H1 (cell line): ENCODE measurements at regions not wholly inside any gene's neighbourhood (a gene's known extent, or its start where the extent isn't known, plus 50 kb on each side); places are given as distances from the start of the nearest gene placed in this dataset.

ENCODE experiments used
- CTCF ChIA-PET: fragments of 300-600 bp; sonication (Branson Sonifier 250); formaldehyde crosslinking; loops from one replicate; lab custom pipeline; 2021; ENCODE audit not compliant: partially characterized antibody; lab: Charles Lee
- POLR2A ChIA-PET: fragments of 300-600 bp; sonication (Branson Sonifier 250); formaldehyde crosslinking; loops from one replicate; lab custom pipeline; 2021; ENCODE audit warnings: inconsistent platforms; ENCODE audit not compliant: partially characterized antibody; lab: Charles Lee
- DNase-seq, 2 experiments: peaks; one replicate each; pipeline versions ENCODE4 v3.0.0 to v3.0.0-alpha.2; 2010 to 2022; ENCODE audit warnings: low spot score in 2 of 2, low read depth in 1 of 2, mixed read lengths in 1 of 2
- FAIRE-seq: peaks from 2 replicates; lab custom pipeline; 2011; peaks lifted over from hg19 to GRCh38; lab: Jason Lieb, UNC
- H2AFZ ChIP-seq: 2 replicates; pipeline ENCODE4 v1.8.1; 2012; ENCODE audit warnings: low read length, inconsistent platforms
- H2AK5ac ChIP-seq: 2 replicates; pipeline ENCODE4 v1.6.1; 2013; ENCODE audit warnings: low read depth, low read length
- H2BK120ac ChIP-seq: replicated peaks from 2 replicates; pipeline ENCODE3; 2013; ENCODE audit warnings: low read depth, low read length, inconsistent platforms
- H2BK12ac ChIP-seq: 2 replicates; pipeline ENCODE4 v1.6.1; 2013; ENCODE audit warnings: low read depth, low read length
- H2BK15ac ChIP-seq: 2 replicates; pipeline ENCODE4 v1.6.1; 2013; ENCODE audit warnings: low read length
- H2BK20ac ChIP-seq: 2 replicates; pipeline ENCODE4 v1.6.1; 2013; ENCODE audit warnings: low read length
- H2BK5ac ChIP-seq: 2 replicates; pipeline ENCODE4 v1.6.1; 2013; ENCODE audit warnings: low read depth, low read length
- H3K14ac ChIP-seq: 2 replicates; pipeline ENCODE4 v1.6.1; 2013; ENCODE audit warnings: inconsistent platforms; ENCODE audit not compliant: insufficient read length
- H3K18ac ChIP-seq: 2 replicates; pipeline ENCODE4 v1.6.1; 2013; ENCODE audit warnings: low read length; ENCODE audit errors: extremely low read depth
- H3K23ac ChIP-seq: 2 replicates; pipeline ENCODE4 v1.6.1; 2013; ENCODE audit warnings: inconsistent platforms; ENCODE audit not compliant: insufficient read length
- H3K23me2 ChIP-seq: 2 replicates; pipeline ENCODE4 v1.6.1; 2013; ENCODE audit warnings: low read depth, low read length
- H3K27ac ChIP-seq: 2 replicates; pipeline ENCODE4 v1.6.1; 2011; ENCODE audit warnings: low read depth, low read length, inconsistent platforms
- H3K27me3 ChIP-seq, 4 experiments: replicated peaks in 1 of 4; 1 replicate in 1 of 4; 2 replicates in 3 of 4; pipeline versions ENCODE4 v1.6.1 to v1.8.1; 2011 to 2013; ENCODE audit warnings: low read length in 3 of 4, mild to moderate bottlenecking in 3 of 4, inconsistent platforms in 2 of 4, mixed read lengths in 2 of 4, moderate library complexity in 1 of 4; ENCODE audit not compliant: control insufficient read depth in 3 of 4, insufficient read depth in 3 of 4; ENCODE audit errors: extremely low read depth in 1 of 4
- H3K36me3 ChIP-seq, 4 experiments: 2 replicates each; pipeline versions ENCODE4 v1.6.1 to v1.8.1; 2011 to 2013; ENCODE audit warnings: mild to moderate bottlenecking in 4 of 4, low read length in 3 of 4, moderate library complexity in 2 of 4, control low read depth in 1 of 4, inconsistent platforms in 1 of 4; ENCODE audit not compliant: insufficient read depth in 4 of 4, control insufficient read depth in 2 of 4
- H3K4ac ChIP-seq: replicated peaks from 2 replicates; pipeline ENCODE3; 2013; ENCODE audit warnings: low read length, low read depth, mixed read lengths, inconsistent platforms; ENCODE audit not compliant: insufficient read length
- H3K4me1 ChIP-seq, 4 experiments: replicated peaks in 1 of 4; 1 replicate in 1 of 4; 2 replicates in 3 of 4; pipeline versions ENCODE4 v1.6.1 to v1.8.1; 2011 to 2013; ENCODE audit warnings: low read length in 3 of 4, inconsistent platforms in 2 of 4, mixed read lengths in 1 of 4; ENCODE audit not compliant: insufficient read depth in 4 of 4, control insufficient read depth in 3 of 4
- H3K4me2 ChIP-seq, 2 experiments: 2 replicates each; pipeline versions ENCODE4 v1.6.1 to v1.8.1; 2011 to 2013; ENCODE audit warnings: low read depth in 2 of 2, low read length in 2 of 2, control low read depth in 1 of 2, inconsistent platforms in 1 of 2, mild to moderate bottlenecking in 1 of 2; ENCODE audit not compliant: insufficient read depth in 1 of 2
- H3K4me3 ChIP-seq, 4 experiments: fragments of 200-600, 300-600 bp in 1 of 4; sonication (generic), shearing (Covaris generic), sonication (Bioruptor Twin) in 1 of 4; 2 replicates each; pipeline versions ENCODE4 v1.5.1 to v1.8.1; 2011 to 2016; ENCODE audit warnings: low read length in 4 of 4, low read depth in 3 of 4, control low read depth in 2 of 4, inconsistent platforms in 2 of 4, mild to moderate bottlenecking in 2 of 4, mixed read lengths in 1 of 4, moderate library complexity in 1 of 4; ENCODE audit not compliant: insufficient read depth in 2 of 4; ENCODE audit errors: extremely low read depth in 1 of 4
- H3K56ac ChIP-seq: replicated peaks from 2 replicates; pipeline ENCODE3; 2013; ENCODE audit warnings: low read depth, mild to moderate bottlenecking, mixed read lengths, low read length, inconsistent platforms; ENCODE audit not compliant: insufficient read length
- H3K79me1 ChIP-seq: 2 replicates; pipeline ENCODE4 v1.6.1; 2013; ENCODE audit warnings: low read depth, low read length, control low read depth
- H3K79me2 ChIP-seq, 2 experiments: 2 replicates each; pipeline versions ENCODE4 v1.6.1 to v1.8.1; 2012 to 2013; ENCODE audit warnings: low read length in 2 of 2, mild to moderate bottlenecking in 2 of 2, inconsistent platforms in 1 of 2; ENCODE audit not compliant: insufficient read depth in 2 of 2, control insufficient read depth in 1 of 2
- H3K9ac ChIP-seq, 4 experiments: replicated peaks in 1 of 4; 1 replicate in 1 of 4; 2 replicates in 3 of 4; pipeline versions ENCODE4 v1.6.1 to v1.8.1; 2011 to 2013; ENCODE audit warnings: low read depth in 3 of 4, low read length in 3 of 4, control low read depth in 2 of 4, mild to moderate bottlenecking in 2 of 4, moderate library complexity in 2 of 4, inconsistent platforms in 1 of 4; ENCODE audit errors: extremely low read depth in 1 of 4
- H3K9me3 ChIP-seq, 2 experiments: 2 replicates each; pipeline versions ENCODE4 v1.6.1 to v1.8.1; 2012 to 2013; ENCODE audit warnings: mild to moderate bottlenecking in 2 of 2, moderate library complexity in 2 of 2, control low read depth in 1 of 2, inconsistent platforms in 1 of 2, low read depth in 1 of 2, low read length in 1 of 2, mixed read lengths in 1 of 2; ENCODE audit not compliant: insufficient read depth in 2 of 2
- H4K20me1 ChIP-seq, 2 experiments: replicated peaks in 1 of 2; 2 replicates each; pipeline versions ENCODE3 to v1.8.1; 2011 to 2013; ENCODE audit warnings: inconsistent platforms in 2 of 2, low read length in 2 of 2, mild to moderate bottlenecking in 1 of 2; ENCODE audit not compliant: insufficient read depth in 2 of 2, control insufficient read depth in 1 of 2
- H4K5ac ChIP-seq: 2 replicates; pipeline ENCODE4 v1.6.1; 2013; ENCODE audit warnings: low read length, low read depth, mixed read lengths, inconsistent platforms; ENCODE audit not compliant: insufficient read length
- H4K8ac ChIP-seq: 2 replicates; pipeline ENCODE4 v1.8.0; 2013; ENCODE audit warnings: mild to moderate bottlenecking, moderate library complexity, low read length, inconsistent platforms; ENCODE audit not compliant: insufficient read depth; ENCODE audit errors: extremely low read depth
- H4K91ac ChIP-seq: replicated peaks from 2 replicates; pipeline ENCODE3; 2013; ENCODE audit warnings: low read length, mixed read lengths, inconsistent platforms; ENCODE audit not compliant: insufficient read length
- CBX8 ChIP-seq: fragments of 300-800, 300-1000 bp; sonication (generic); IDR thresholded peaks from 2 replicates; pipeline ENCODE4 v1.7.1; 2016; ENCODE audit warnings: low read depth, low read length, borderline replicate concordance
- KDM5A ChIP-seq: fragments of 200-600 bp; IDR thresholded peaks from 2 replicates; pipeline ENCODE4 v1.7.1; 2012; ENCODE audit warnings: mild to moderate bottlenecking, low read length, inconsistent platforms, mixed read lengths
- WGBS, 2 experiments: shearing (Covaris generic) in 1 of 2; methylation state at CpG; one replicate each; pipeline versions ENCODE4 v1.1.6 to v1.1.7; 2013 to 2015; ENCODE audit warnings: low lambda C conversion rate in 2 of 2, mixed read lengths in 2 of 2, inconsistent platforms in 1 of 2, low coverage in 1 of 2, missing lambda C conversion rate in 1 of 2; ENCODE audit not compliant: insufficient replicate concordance in 2 of 2, insufficient coverage in 1 of 2, insufficient read length in 1 of 2; ENCODE audit errors: extremely low coverage in 1 of 2, missing lambda C conversion rate in 1 of 2; 5-methylcytosine and 5-hydroxymethylcytosine counted together

GRCh38 chr5:116848954-116849581 is 274.4 kb upstream of the SEMA6A start:
- no peak overlapping the region for H3K9ac ChIP-seq
- POLR2A ChIA-PET, result no interaction called here
- no peaks in the 10 kb centered on the region for H3K27me3 ChIP-seq
- peak overlapping the region; percentile 4 for H2BK120ac ChIP-seq
- no peak overlapping the region for H3K27ac ChIP-seq
- CTCF ChIA-PET, result no interaction called here
- no peaks in the 10 kb centered on the region for H3K79me2 ChIP-seq
- no peak overlapping the region for H3K14ac ChIP-seq
- no peak overlapping the region for H4K91ac ChIP-seq
- H4K5ac ChIP-seq, result no peak overlapping the region
- 0 out of 7 replicates have a peak, but pooled peaks cover 0 to 1% (median under 1%) of the 10 kb centered on the region in 4 experiments for H3K4me1 ChIP-seq
- no peaks in the 10 kb centered on the region for H4K20me1 ChIP-seq
- DNase-seq, result no peak
- no peak overlapping the region for H2BK15ac ChIP-seq
- no peak overlapping the region for H3K4ac ChIP-seq
- peak overlapping the region; percentile 17; the same call in 1 of the 2 replicates for H2AK5ac ChIP-seq
- H3K56ac ChIP-seq, result no peak overlapping the region
- H3K4me3 ChIP-seq, result no peak overlapping the region
- H2BK20ac ChIP-seq, result peak overlapping the region; percentile 6; the same call in 1 of the 2 replicates
- H3K9me3 ChIP-seq, result no peaks in the 10 kb centered on the region
- no peak for FAIRE-seq
- H2BK5ac ChIP-seq, result no peak overlapping the region
- no peak overlapping the region for H4K8ac ChIP-seq
- H3K23ac ChIP-seq, result no peak overlapping the region
- H3K4me2 ChIP-seq, result no peak overlapping the region
- no peaks in the 10 kb centered on the region for H3K79me1 ChIP-seq
- peak overlapping the region; percentile 45; the same call in 1 of the 2 replicates for H2BK12ac ChIP-seq
- WGBS, 2 experiments, result 60% methylated on average over 3 of the region's 3 CpGs; no CpG with 5 or more reads in 1 of the 2 experiments
- H3K36me3 ChIP-seq, result no peaks in the 10 kb centered on the region
- H3K18ac ChIP-seq, result no peak overlapping the region; the same call in 1 of the 2 replicates
- H3K23me2 ChIP-seq, result no peaks in the 10 kb centered on the region
- H2AFZ ChIP-seq, result no peak overlapping the region
- TF ChIP-seq CBX8, result no peak
- no peak for TF ChIP-seq KDM5A
